B cell (primary cell): ENCODE measurements at regions not wholly inside any gene's neighbourhood (a gene's known extent, or its start where the extent isn't known, plus 50 kb on each side); places are given as distances from the start of the nearest gene placed in this dataset.

Experiments used
- ATAC-seq: fragments of 200-7000 bp; cut with Tn5 transposase; one replicate; pipeline ENCODE4 v1.10.0; 2021; ENCODE audit warnings: low read depth, mild to moderate bottlenecking, moderate number of reproducible peaks, moderate library complexity
- CTCF ChIA-PET: fragments of 350-600 bp; sonication (Branson Sonifier 250); formaldehyde crosslinking; loops from one replicate; lab custom pipeline; 2021; ENCODE audit warnings: antibody characterized with exemption, inconsistent platforms; lab: Charles Lee
- POLR2A ChIA-PET: fragments of 350-600 bp; sonication (Branson Sonifier 250); formaldehyde crosslinking; loops from one replicate; lab custom pipeline; 2021; ENCODE audit warnings: antibody characterized with exemption; lab: Charles Lee
- DNase-seq: peaks from one replicate; pipeline ENCODE4 v3.0.0; 2013
- H2AFZ ChIP-seq: 2 replicates; pipeline ENCODE4 v1.6.1; 2012; ENCODE audit warnings: mild to moderate bottlenecking, low read depth, low read length; ENCODE audit not compliant: insufficient read depth, poor library complexity, severe bottlenecking
- H3K27ac ChIP-seq, 2 donors: 1 replicate in 1 of 2; 2 replicates in 1 of 2; pipeline ENCODE4 v1.5.1; 2012 to 2013; ENCODE audit warnings: low read length in 2 of 2, mild to moderate bottlenecking in 2 of 2, moderate library complexity in 1 of 2
- H3K27me3 ChIP-seq, 4 experiments: fragments of 200-600 bp in 1 of 4; sonication (generic) in 1 of 4; replicated peaks in 1 of 4; 1 replicate in 2 of 4; 2 replicates in 2 of 4; pipeline versions ENCODE4 v1.6.1 to v1.7.0; 2013 to 2016; ENCODE audit warnings: low read length in 3 of 4, mild to moderate bottlenecking in 2 of 4, mixed read lengths in 1 of 4, moderate library complexity in 1 of 4; ENCODE audit not compliant: insufficient read depth in 4 of 4, control insufficient read depth in 3 of 4; ENCODE audit errors: control extremely low read depth in 1 of 4
- H3K36me3 ChIP-seq, 2 experiments: replicated peaks in 1 of 2; 1 replicate in 1 of 2; 2 replicates in 1 of 2; pipeline versions ENCODE4 v1.6.1 to v1.7.1; 2013; ENCODE audit warnings: low read length in 1 of 2; ENCODE audit not compliant: insufficient read depth in 2 of 2, control insufficient read depth in 1 of 2; ENCODE audit errors: control extremely low read depth in 1 of 2, extremely low read depth in 1 of 2
- H3K4me1 ChIP-seq, 2 donors: fragments of 200-600 bp in 1 of 2; sonication (generic) in 1 of 2; 1 replicate in 1 of 2; 2 replicates in 1 of 2; pipeline versions ENCODE4 v1.5.1 to v1.6.1; 2013 to 2017; ENCODE audit warnings: low read length in 2 of 2; ENCODE audit not compliant: control insufficient read depth in 2 of 2, insufficient read depth in 2 of 2
- H3K4me2 ChIP-seq: replicated peaks from 2 replicates; pipeline ENCODE3; 2012; ENCODE audit warnings: mild to moderate bottlenecking, low read depth, low read length; ENCODE audit not compliant: poor library complexity, severe bottlenecking
- H3K4me3 ChIP-seq, 5 experiments: fragments of 200-600 bp in 1 of 5; sonication (generic) in 1 of 5; 1 replicate in 3 of 5; 2 replicates in 2 of 5; pipeline versions ENCODE4 v1.5.1 to v1.7.0; 2011 to 2016; ENCODE audit warnings: low read length in 4 of 5, mild to moderate bottlenecking in 4 of 5, low read depth in 2 of 5, control low read depth in 1 of 5, moderate library complexity in 1 of 5; ENCODE audit not compliant: insufficient read depth in 1 of 5; ENCODE audit errors: control extremely low read depth in 1 of 5, extremely low read depth in 1 of 5
- H3K79me2 ChIP-seq: fragments of 200-600 bp; sonication (generic); one replicate; pipeline ENCODE4 v1.6.0; 2016; ENCODE audit warnings: low read length; ENCODE audit not compliant: control insufficient read depth, insufficient read depth
- H3K9ac ChIP-seq: fragments of 200-600 bp; sonication (generic); 2 replicates; pipeline ENCODE4 v1.6.1; 2017; ENCODE audit warnings: mild to moderate bottlenecking, low read length, moderate library complexity
- H3K9me3 ChIP-seq, 3 donors: one replicate each; pipeline versions ENCODE4 v1.6.1 to v1.7.1; 2013; ENCODE audit warnings: low read length in 2 of 3; ENCODE audit not compliant: control insufficient read depth in 2 of 3, insufficient read depth in 1 of 3; ENCODE audit errors: control extremely low read depth in 1 of 3
- H4K20me1 ChIP-seq: 2 replicates; pipeline ENCODE4 v1.6.0; 2012; ENCODE audit warnings: mild to moderate bottlenecking, low read length; ENCODE audit not compliant: insufficient read depth, control insufficient read depth, poor library complexity, severe bottlenecking
- H3K27ac Mint-ChIP-seq: one replicate; pipeline ENCODE4 v1.8.0; 2021; ENCODE audit warnings: mixed read lengths
- H3K27me3 Mint-ChIP-seq: one replicate; pipeline ENCODE4 v1.8.0; 2021; ENCODE audit warnings: mixed read lengths
- H3K4me1 Mint-ChIP-seq: one replicate; pipeline ENCODE4 v1.8.0; 2021; ENCODE audit warnings: mixed read lengths
- H3K4me3 Mint-ChIP-seq: one replicate; pipeline ENCODE4 v1.8.0; 2021; ENCODE audit warnings: mixed read lengths
- H3K9me3 Mint-ChIP-seq: one replicate; pipeline ENCODE4 v1.8.0; 2022; ENCODE audit warnings: mixed read lengths; ENCODE audit not compliant: insufficient read depth
- CTCF ChIP-seq: fragments of 200-600 bp; IDR thresholded peaks from one replicate; pipeline ENCODE4 v1.8.0; 2022; ENCODE audit warnings: antibody characterized with exemption, mild to moderate bottlenecking
- EZH2 ChIP-seq: IDR thresholded peaks from 2 replicates; pipeline ENCODE4 v1.6.1; 2012; ENCODE audit warnings: borderline replicate concordance, low read depth, mild to moderate bottlenecking, moderate library complexity, low read length; ENCODE audit not compliant: insufficient read depth, poor library complexity, severe bottlenecking
- WGBS: methylation state at CpG from one replicate; pipeline ENCODE4 v1.1.5; 2013; ENCODE audit warnings: missing lambda C conversion rate; ENCODE audit not compliant: insufficient coverage; 5-methylcytosine and 5-hydroxymethylcytosine counted together
- intact Hi-C: fragments of 100-400 bp; cut with micrococcal nuclease; formaldehyde crosslinking; loops from one replicate; pipeline ENCODE4 v1.10.0; 2022

GRCh38 chr1:83095570-83095969, 903.4 kb downstream of the TTLL7 start:
- H3K27ac ChIP-seq = no peak overlapping the region
- no peaks in the 10 kb centered on the region for H3K27me3 Mint-ChIP-seq
- H3K9ac ChIP-seq = no peak overlapping the region
- ATAC-seq (no peak), DNase-seq (no peak)
- no peaks in the 10 kb centered on the region for H3K36me3 ChIP-seq
- ChIA-PET POLR2A (no interaction called here), CTCF (no interaction called here)
- no peak for TF ChIP-seq CTCF
- TF ChIP-seq EZH2 = no peak
- no peaks in the 10 kb centered on the region for H3K4me1 Mint-ChIP-seq
- no CpG with 5 or more reads among the region's 5 CpGs for WGBS
- no peaks in the 10 kb centered on the region for H4K20me1 ChIP-seq
- peaks cover 2% of the 10 kb centered on the region for H3K9me3 Mint-ChIP-seq
- intact Hi-C loops = no loop called here
- H3K27ac Mint-ChIP-seq = no peak overlapping the region
- H3K4me3 Mint-ChIP-seq = no peak overlapping the region
- no peak overlapping the region for H3K4me3 ChIP-seq
- no peak overlapping the region for H2AFZ ChIP-seq
- H3K4me2 ChIP-seq = no peak overlapping the region
- no peaks in the 10 kb centered on the region for H3K4me1 ChIP-seq
- H3K27me3 ChIP-seq = no peaks in the 10 kb centered on the region
- no peaks in the 10 kb centered on the region for H3K9me3 ChIP-seq
- no peaks in the 10 kb centered on the region for H3K79me2 ChIP-seq

DNA sequence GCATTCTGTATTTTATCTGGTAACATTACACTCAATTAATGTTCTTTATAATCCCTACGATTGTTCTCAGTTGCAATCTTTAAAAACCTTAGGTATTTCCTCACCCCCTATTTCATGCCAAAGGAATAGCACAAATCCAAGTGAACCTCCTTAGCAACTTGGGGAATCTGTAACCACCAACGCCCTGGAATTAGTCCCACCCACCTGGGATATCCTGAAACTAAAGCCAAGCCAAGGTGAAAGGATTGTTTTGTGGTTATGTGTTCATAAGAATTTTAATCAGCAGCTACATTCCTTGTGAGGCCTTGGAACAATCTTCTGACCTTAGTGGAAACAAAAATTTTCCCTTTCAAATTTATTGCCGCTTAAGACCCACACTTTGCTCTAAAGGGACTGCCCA, 908.7 kb downstream of the TTLL7 start:
- Histone ChIP-seq H3K4me2 (no peak overlapping the region), H3K9ac (no peak overlapping the region), H3K4me3 (no peak overlapping the region), H3K27ac (no peak overlapping the region), H3K36me3 (no peaks in the 10 kb centered on the region), H3K79me2 (no peaks in the 10 kb centered on the region), H3K27me3 (no peaks in the 10 kb centered on the region), H3K9me3 (no peaks in the 10 kb centered on the region), H2AFZ (no peak overlapping the region), H3K4me1 (no peaks in the 10 kb centered on the region), H4K20me1 (no peaks in the 10 kb centered on the region)
- H3K4me1 Mint-ChIP-seq = no peaks in the 10 kb centered on the region
- CTCF ChIA-PET = no interaction called here
- no peak for TF ChIP-seq EZH2
- TF ChIP-seq CTCF = no peak
- intact Hi-C loops = no loop called here
- H3K4me3 Mint-ChIP-seq = no peak overlapping the region
- DNase-seq (no peak), ATAC-seq (no peak)
- H3K27ac Mint-ChIP-seq = no peak overlapping the region
- no peaks in the 10 kb centered on the region for H3K9me3 Mint-ChIP-seq
- POLR2A ChIA-PET = no interaction called here
- H3K27me3 Mint-ChIP-seq = no peaks in the 10 kb centered on the region
- 100% methylated on average over 2 of the region's 3 CpGs for WGBS
